BE2C (cell line): ENCODE measurements at regions not wholly inside any gene's neighbourhood (a gene's known extent, or its start where the extent isn't known, plus 50 kb on each side); places are given as distances from the start of the nearest gene placed in this dataset.

Experiments
- DNase-seq: peaks from one replicate; pipeline ENCODE4 v3.0.0-alpha.2; 2020
- H3K27me3 ChIP-seq: fragments of 250-450 bp; sonication (Bioruptor Pico); 2 replicates; pipeline ENCODE4 v1.5.1; 2020; ENCODE audit warnings: mild to moderate bottlenecking
- H3K36me3 ChIP-seq: fragments of 250-450 bp; sonication (Bioruptor Pico); 2 replicates; pipeline ENCODE4 v1.5.1; 2020; ENCODE audit warnings: mild to moderate bottlenecking
- H3K4me1 ChIP-seq: fragments of 250-450 bp; sonication (Bioruptor Pico); 2 replicates; pipeline ENCODE4 v1.5.1; 2020
- H3K4me3 ChIP-seq: 2 replicates; pipeline ENCODE4 v1.5.1; 2011; ENCODE audit warnings: low read depth, low read length
- H3K9me3 ChIP-seq: fragments of 250-450 bp; sonication (Bioruptor Pico); 2 replicates; pipeline ENCODE4 v1.5.1; 2020
- TF ChIP-seq, protein P1 (sequence below): IDR thresholded peaks from 2 replicates; pipeline ENCODE4 v1.5.1; 2012; ENCODE audit warnings: mild to moderate bottlenecking, low read depth, low read length

DNA sequence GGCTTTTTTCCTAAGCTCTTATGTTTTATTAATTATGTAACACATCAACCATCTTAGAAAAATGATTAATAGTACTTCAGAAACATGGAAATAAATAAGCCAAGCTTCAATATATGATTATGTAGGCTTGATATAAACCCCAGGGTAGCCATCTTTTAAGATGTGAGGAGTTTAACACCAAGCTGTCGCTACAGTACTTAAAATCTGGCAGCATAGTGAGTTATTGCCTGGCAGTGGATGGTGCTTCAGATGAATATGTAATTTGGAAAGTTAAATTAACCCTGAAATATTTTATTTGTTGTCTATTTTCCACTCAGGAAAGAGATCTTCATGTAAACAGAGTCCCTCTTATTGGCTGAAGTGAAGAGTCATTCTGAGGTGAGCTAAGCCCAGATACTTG is 339.0 kb upstream of the ZFP64 start:
- H3K9me3 ChIP-seq, result no peaks in the 10 kb centered on the region; the same call in 1 of the 2 replicates
- no peak overlapping the region for H3K4me3 ChIP-seq
- H3K36me3 ChIP-seq, result no peaks in the 10 kb centered on the region
- no peaks in the 10 kb centered on the region for H3K4me1 ChIP-seq
- TF ChIP-seq, protein P1, sequence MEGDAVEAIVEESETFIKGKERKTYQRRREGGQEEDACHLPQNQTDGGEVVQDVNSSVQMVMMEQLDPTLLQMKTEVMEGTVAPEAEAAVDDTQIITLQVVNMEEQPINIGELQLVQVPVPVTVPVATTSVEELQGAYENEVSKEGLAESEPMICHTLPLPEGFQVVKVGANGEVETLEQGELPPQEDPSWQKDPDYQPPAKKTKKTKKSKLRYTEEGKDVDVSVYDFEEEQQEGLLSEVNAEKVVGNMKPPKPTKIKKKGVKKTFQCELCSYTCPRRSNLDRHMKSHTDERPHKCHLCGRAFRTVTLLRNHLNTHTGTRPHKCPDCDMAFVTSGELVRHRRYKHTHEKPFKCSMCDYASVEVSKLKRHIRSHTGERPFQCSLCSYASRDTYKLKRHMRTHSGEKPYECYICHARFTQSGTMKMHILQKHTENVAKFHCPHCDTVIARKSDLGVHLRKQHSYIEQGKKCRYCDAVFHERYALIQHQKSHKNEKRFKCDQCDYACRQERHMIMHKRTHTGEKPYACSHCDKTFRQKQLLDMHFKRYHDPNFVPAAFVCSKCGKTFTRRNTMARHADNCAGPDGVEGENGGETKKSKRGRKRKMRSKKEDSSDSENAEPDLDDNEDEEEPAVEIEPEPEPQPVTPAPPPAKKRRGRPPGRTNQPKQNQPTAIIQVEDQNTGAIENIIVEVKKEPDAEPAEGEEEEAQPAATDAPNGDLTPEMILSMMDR, result no peak
- no peak for DNase-seq
- no peaks in the 10 kb centered on the region for H3K27me3 ChIP-seq

DNA sequence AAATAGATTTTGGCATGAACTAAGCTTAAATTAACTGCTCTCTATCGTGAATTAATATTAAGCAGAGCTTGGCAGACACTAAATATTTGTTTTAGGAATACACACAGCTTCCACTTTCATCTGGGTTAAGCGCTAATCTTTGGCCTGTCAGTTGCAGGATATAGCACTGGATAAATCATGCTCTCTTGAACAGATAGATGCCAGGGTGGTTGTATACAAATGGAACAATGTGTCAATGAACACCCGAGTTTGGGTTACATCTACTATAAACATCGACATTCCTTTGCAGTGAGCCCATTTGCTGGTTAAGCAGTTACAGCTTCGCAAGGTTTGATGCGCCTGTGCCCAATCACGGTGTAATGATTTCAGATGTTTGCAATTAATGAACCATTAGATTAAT is 338.2 kb upstream of the ZFP64 start:
- no peak for DNase-seq

DNA sequence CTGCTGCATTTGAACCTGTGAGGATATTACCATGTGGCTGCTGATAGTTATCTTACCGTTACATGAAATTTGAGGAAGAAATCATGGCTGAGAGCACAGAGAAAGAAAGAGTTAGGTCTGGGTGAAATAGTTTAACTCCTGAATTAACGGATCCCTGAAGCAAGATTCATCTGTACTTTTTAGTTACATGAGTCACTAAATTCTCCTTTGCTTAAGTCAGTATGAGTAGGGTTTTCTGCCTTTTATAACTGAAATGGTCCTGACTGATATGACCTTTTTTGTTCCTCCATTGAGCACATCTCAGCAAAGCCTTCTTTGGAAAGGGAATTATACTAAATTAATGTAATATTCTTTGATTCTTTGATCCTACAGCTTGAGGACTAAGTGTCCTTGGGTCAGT is 333.3 kb upstream of the ZFP64 start:
- Histone ChIP-seq H3K4me1 (no peaks in the 10 kb centered on the region), H3K4me3 (no peak overlapping the region), H3K27me3 (no peaks in the 10 kb centered on the region), H3K9me3 (no peaks in the 10 kb centered on the region), H3K36me3 (no peaks in the 10 kb centered on the region)
- TF ChIP-seq, protein P1, result no peak
- DNase-seq, result no peak

More for the DNA sequence above, 338.2 kb upstream of the ZFP64 start:
- H3K36me3 ChIP-seq, result no peaks in the 10 kb centered on the region
- H3K9me3 ChIP-seq, result no peaks in the 10 kb centered on the region; the same call in 1 of the 2 replicates
- TF ChIP-seq, protein P1, result no peak
- H3K4me1 ChIP-seq, result no peaks in the 10 kb centered on the region
- no peak overlapping the region for H3K4me3 ChIP-seq
- no peaks in the 10 kb centered on the region for H3K27me3 ChIP-seq

- Histone ChIP-seq H3K9me3 (no peaks in the 10 kb centered on the region), H3K27me3 (no peaks in the 10 kb centered on the region), H3K36me3 (no peaks in the 10 kb centered on the region), H3K4me3 (no peak overlapping the region), H3K4me1 (no peaks in the 10 kb centered on the region)
- DNase-seq, result no peak
- TF ChIP-seq, protein P1, result no peak
Observed at GRCh38 chr20:52518735-52519134, 327.2 kb upstream of the ZFP64 start.

GRCh38 chr20:52515877-52516276 is 324.3 kb upstream of the ZFP64 start:
- no peak for DNase-seq
- Histone ChIP-seq H3K27me3 (no peaks in the 10 kb centered on the region), H3K4me1 (no peaks in the 10 kb centered on the region), H3K9me3 (no peaks in the 10 kb centered on the region), H3K4me3 (no peak overlapping the region), H3K36me3 (no peaks in the 10 kb centered on the region)
- TF ChIP-seq, protein P1, result no peak

DNA sequence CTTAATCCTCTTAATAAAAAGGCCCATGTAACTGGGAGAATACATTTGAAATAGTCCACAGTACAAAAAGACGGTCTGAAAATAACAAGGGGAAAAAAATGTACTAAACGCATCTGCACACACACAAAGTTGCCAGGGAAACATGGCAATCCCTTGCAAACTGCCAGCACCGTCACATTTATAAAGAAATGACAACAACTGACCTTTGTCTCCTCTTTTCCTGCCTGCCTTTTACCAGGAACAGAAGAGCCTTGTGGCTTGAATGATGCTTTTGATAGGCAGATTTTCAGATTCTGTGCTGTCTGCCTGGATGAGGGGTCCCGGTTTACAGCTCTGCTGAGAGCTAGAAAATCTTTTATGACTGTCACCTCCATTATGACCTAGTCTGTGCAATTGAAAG is 308.6 kb upstream of the ZFP64 start:
- TF ChIP-seq, protein P1, result no peak
- Histone ChIP-seq H3K4me3 (no peak overlapping the region), H3K9me3 (no peaks in the 10 kb centered on the region), H3K4me1 (no peaks in the 10 kb centered on the region), H3K27me3 (no peaks in the 10 kb centered on the region), H3K36me3 (no peaks in the 10 kb centered on the region)
- no peak for DNase-seq
